GM19328 (cell line): ENCODE measurements at regions not wholly inside any gene's neighbourhood (a gene's known extent, or its start where the extent isn't known, plus 50 kb on each side); places are given as distances from the start of the nearest gene placed in this dataset.

Source experiments
- ATAC-seq: cut with Tn5 transposase; IDR thresholded peaks from one replicate; pipeline ENCODE4 v1.9.1; 2021; ENCODE audit warnings: mild to moderate bottlenecking, moderate library complexity; ENCODE audit not compliant: unreplicated experiment

GRCh38 chrX:810186-810585, 179.6 kb downstream of the SHOX start:
- ATAC-seq: no peak

GRCh38 chrX:809081-809480, 178.5 kb downstream of the SHOX start:
- no peak for ATAC-seq

GRCh38 chrX:806586-806985, 176.0 kb downstream of the SHOX start:
- ATAC-seq: no peak

GRCh38 chrX:805988-806387, 175.4 kb downstream of the SHOX start:
- ATAC-seq: no peak

GRCh38 chrX:805103-805670, 174.6 kb downstream of the SHOX start:
- ATAC-seq: no peak

GRCh38 chrX:802846-803245, 172.3 kb downstream of the SHOX start:
- no peak for ATAC-seq

- ATAC-seq: no peak
These were observed 169.2 kb downstream of the SHOX start for GRCh38 chrX:799808-800207.

- no peak for ATAC-seq
These were observed 163.7 kb downstream of the SHOX start for GRCh38 chrX:794311-794710.

GRCh38 chrX:793216-793770, 162.7 kb downstream of the SHOX start:
- ATAC-seq: no peak

GRCh38 chrX:791479-792034, 161.0 kb downstream of the SHOX start:
- no peak for ATAC-seq

- ATAC-seq: no peak
These were observed 160.3 kb downstream of the SHOX start for GRCh38 chrX:790783-791360.

GRCh38 chrX:790041-790506, 159.5 kb downstream of the SHOX start:
- ATAC-seq: no peak

- no peak for ATAC-seq
These were observed 158.5 kb downstream of the SHOX start for GRCh38 chrX:789096-789495.

GRCh38 chrX:786441-786881, 155.9 kb downstream of the SHOX start:
- ATAC-seq: no peak

GRCh38 chrX:784829-785228, 154.2 kb downstream of the SHOX start:
- no peak for ATAC-seq

GRCh38 chrX:781224-782204, 150.9 kb downstream of the SHOX start:
- no peak for ATAC-seq

- no peak for ATAC-seq
These were observed 146.1 kb downstream of the SHOX start for GRCh38 chrX:776529-777230.

GRCh38 chrX:776061-776460, 145.5 kb downstream of the SHOX start:
- ATAC-seq: no peak

GRCh38 chrX:774536-774935, 143.9 kb downstream of the SHOX start:
- no peak for ATAC-seq

GRCh38 chrX:773292-774025, 142.9 kb downstream of the SHOX start:
- no peak for ATAC-seq
